ENCODE measurements at regions not wholly inside any gene's neighbourhood (a gene's known extent, or its start where the extent isn't known, plus 50 kb on each side); places are given as distances from the start of the nearest gene placed in this dataset.
"Not testable (repeated sequence)": the region's sequence is repeated elsewhere in the genome, so short reads cannot be mapped to it uniquely, and the experiment has no call there.

- DNase-seq (ENCODE audit: low spot score), result no peak
Measured at GRCh38 chr20:61061981-61062380, 190.1 kb upstream of the CDH4 start.

GRCh38 chr20:61065853-61066252, 186.2 kb upstream of the CDH4 start:
- DNase-seq (ENCODE audit: low spot score), result no peak

DNA sequence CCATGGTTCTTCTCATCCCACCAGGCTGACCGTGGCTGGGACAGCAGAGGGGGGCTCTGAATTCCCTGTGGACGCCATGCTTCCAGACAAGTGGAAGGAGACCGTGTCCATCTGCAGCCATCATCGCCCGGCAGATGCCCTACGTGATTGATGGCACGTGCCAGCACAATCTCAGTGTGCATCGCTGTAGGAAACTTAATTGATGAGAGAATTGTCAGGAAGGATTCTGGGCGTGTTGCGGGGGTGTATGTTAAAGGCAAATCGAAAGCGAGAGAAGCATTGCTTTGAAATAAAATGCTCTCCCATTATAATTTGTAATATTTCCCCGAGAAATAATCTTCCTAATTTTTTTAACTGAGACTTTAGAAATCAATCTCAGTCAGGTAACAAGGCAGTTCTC, 185.5 kb upstream of the CDH4 start:
- no peak for DNase-seq (ENCODE audit: low spot score)

GRCh38 chr20:61067221-61067620, 184.8 kb upstream of the CDH4 start:
- DNase-seq (ENCODE audit: low spot score), result no peak

GRCh38 chr20:61072398-61072797, 179.7 kb upstream of the CDH4 start:
- no peak for DNase-seq (ENCODE audit: low spot score)

GRCh38 chr20:61073376-61073775, 178.7 kb upstream of the CDH4 start:
- DNase-seq (ENCODE audit: low spot score), result no peak

GRCh38 chr20:61082720-61083119, 169.3 kb upstream of the CDH4 start:
- DNase-seq (ENCODE audit: low spot score), result no peak

DNA sequence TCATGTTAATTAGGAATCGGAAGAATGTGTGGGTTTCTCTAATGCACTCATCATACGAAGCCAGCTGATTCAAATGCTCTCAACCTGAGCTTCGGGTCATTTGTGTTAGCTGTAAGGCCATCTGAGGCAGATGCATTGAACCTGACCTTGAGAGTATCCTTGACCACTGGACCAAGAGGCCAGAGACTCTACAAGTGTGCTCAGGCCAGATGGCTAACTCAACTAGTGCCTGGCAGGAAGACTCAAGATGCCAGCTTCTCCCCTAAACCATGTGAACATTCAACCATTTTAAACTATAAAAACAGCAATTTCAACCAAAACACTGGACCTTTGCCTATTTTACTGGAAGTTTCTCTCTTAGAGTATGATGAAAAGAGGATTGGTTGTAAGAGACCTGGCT, 168.6 kb upstream of the CDH4 start:
- DNase-seq (ENCODE audit: low spot score), result no peak

GRCh38 chr20:61086031-61086430, 166.0 kb upstream of the CDH4 start:
- DNase-seq (ENCODE audit: low spot score), result no peak

DNA sequence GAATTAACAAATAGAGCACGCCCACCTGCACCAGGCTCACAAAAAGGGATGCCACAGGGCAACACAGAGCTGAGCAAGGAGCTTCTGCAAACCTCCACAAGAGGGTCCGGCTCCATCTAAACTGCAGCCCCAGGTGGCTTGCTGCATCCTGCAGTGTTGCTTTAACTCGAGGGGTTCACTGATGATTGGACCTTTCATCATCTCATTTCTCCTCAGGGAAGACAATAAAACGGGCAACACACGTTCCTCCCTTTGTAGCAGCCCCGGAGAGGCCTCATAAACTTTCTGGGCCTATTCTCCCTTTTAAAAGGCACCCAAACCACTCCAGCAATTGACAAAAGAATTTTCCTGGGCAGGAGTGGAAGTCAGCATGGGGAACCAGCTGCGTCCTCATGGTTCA, 161.5 kb upstream of the CDH4 start:
- DNase-seq (ENCODE audit: low spot score), result no peak

DNA sequence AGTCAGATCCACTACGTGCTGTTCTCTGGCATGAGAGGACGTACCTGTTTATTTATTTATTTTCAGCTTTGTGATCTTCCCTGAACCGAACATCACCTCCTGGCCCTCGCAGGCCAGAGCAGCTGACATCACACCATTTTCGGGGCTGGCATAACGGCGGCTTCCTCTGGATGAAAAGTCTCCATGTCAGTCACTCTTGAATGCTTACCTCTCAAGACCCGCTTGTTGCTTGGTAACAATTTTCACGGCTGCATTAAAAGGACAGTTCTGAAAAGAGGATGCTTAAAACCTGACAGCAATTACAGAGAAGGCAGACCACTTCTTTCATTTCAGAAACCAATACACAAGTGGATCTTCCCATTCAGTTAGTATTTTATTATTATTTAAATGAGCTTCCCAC, 159.8 kb upstream of the CDH4 start:
- no peak for DNase-seq (ENCODE audit: low spot score)

DNA sequence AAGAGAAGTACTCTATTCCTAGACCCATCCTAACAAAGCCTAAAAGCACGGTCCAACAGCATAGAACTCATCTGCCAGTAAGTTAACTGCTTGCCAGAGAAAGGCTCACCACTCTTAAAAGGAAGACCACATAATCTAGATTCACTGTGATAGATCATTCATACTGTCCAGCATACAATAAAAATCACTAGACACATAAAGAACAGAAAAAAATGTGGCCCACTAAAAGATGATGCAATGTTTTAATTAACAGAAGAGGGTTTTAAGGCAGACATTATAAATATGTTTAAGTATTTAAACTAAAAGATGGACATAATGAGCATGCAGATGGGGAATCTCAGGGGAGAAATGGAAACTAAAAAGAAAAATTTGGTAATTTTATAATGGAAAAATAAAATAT, 157.5 kb upstream of the CDH4 start:
- DNase-seq (ENCODE audit: low spot score), result no peak

DNA sequence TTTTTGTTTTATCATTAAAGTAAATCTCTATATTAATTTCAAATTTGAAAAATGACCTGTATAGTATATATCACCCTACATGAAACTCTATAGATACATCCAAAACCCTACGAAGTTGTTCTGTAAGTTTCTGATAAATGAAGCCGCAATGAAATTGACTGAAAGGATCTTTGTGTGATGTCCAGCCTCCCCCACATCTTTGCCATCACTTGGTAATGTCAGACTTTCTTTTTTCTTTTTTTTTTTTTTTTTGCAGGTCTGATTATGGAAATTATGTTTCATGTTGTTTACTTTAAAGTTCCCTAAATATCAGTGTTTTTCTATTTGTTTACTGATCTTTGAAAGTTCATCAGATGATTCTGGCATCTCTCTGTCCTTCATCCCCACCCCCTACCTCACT, 155.6 kb upstream of the CDH4 start:
- no peak for DNase-seq (ENCODE audit: low spot score)

- DNase-seq (ENCODE audit: low spot score), result no peak
Measured at GRCh38 chr20:61099806-61100205, 152.3 kb upstream of the CDH4 start.

- DNase-seq (ENCODE audit: low spot score), result no peak
Measured at GRCh38 chr20:61100489-61100888, 151.6 kb upstream of the CDH4 start.

GRCh38 chr20:61101321-61101720, 150.7 kb upstream of the CDH4 start:
- DNase-seq (ENCODE audit: low spot score), result not testable (repeated sequence)

DNA sequence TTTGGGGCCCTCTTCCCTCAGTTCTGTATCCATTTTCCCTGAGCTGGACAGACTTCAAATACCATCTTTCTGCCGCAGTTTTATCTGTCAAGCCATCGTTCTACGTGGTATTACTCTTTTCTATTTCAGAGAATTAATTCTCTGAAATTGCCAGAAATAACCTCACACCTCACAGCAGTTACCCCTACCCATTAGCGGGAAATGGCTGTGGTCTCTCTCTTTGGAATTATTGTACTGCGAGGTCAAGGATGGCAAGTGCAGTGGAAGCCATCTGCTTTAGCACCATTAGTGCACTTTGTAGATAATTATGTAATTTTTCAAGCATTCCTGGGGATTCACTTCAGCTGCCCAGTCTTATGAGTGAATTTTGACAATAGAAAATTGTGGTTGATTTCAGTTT, 147.8 kb upstream of the CDH4 start:
- no peak for DNase-seq (ENCODE audit: low spot score)

DNA sequence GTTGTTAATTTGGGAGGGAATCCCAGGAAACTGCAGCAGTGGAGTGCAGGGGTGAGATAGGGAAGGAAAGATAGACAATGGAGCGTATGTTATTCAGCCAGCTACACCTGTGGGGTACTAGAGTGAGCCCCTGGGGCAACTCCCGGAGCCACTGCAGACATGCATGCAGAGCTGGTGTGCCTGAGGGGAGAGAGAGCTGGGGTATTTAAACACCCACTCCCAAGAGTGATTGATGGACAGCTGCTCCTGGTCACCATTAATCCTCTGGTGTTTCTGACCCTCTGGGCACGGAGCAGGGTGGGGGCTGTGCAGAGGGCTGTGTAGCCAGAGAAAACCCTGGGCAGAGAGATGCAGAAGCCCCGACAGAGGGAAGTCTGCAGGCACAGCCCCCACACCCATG, 146.7 kb upstream of the CDH4 start:
- no peak for DNase-seq (ENCODE audit: low spot score)

- no peak for DNase-seq (ENCODE audit: low spot score)
Measured at GRCh38 chr20:61106438-61106837, 145.6 kb upstream of the CDH4 start.

DNA sequence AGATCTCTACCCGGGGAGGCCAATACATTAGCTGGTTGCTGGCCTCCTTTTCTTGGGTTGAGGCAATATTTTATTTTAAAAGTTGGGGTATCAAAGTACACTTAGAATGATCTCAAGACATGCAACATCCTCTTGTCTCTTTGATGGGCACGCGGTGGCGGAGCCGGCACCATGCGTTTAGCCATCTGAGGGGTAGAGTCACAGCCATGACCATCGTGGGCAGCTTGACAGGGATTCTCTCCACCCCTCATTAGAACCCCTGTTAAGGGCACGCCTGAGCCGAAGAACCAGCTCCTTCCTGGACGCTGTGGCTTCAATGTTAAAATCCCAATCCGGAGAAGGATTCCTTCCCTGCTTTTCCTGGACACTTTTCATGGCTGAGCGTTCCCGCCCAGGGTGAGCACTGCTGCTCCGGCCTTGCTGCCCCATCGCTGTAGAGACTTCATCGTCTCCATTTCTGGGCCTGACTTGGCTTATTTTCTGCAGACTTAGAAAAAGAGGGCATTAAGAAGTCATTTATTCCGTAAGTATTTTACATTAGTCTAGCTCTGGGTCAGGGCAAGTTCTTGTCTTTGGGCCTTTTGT, 142.7 kb upstream of the CDH4 start:
- DNase-seq (ENCODE audit: low spot score), result no peak

GRCh38 chr20:61112515-61112914, 139.5 kb upstream of the CDH4 start:
- DNase-seq (ENCODE audit: low spot score), result no peak

GRCh38 chr20:61113731-61114130, 138.3 kb upstream of the CDH4 start:
- DNase-seq (ENCODE audit: low spot score), result no peak

DNA sequence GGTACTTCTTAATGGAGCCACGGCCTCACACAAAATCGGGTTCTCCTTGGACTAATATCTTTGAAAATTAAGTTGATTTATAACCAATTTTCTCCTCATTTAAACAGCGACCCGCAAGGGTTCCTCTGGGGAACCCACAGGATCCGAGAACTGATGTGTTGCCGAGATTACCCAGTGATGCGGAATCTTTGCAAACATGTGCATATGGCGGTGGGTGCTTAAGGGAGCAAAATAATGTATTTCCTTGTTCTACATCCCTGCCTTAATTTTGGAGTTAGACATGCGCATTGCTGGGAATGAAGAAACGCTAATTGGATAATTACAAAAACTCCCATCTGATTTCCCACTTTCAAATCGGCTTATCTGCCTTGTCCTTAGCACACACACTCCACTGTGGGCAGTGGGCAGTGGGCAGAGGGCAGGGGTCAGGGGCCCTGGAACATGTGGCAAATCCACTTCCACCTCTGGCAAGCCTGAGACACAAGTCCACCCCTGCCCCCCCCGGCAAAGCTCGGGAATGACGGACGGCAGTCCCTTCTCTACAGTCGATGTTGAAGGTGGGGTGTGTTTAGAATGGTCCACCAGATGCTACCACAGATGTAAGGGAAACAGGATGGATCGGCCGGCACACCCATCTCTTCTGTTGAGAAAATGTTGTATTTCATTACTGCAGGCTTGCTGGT, 137.4 kb upstream of the CDH4 start:
- no peak for DNase-seq (ENCODE audit: low spot score)

Data from SK-N-DZ (cell line).